ENCODE measurements at regions not wholly inside any gene's neighbourhood (a gene's known extent, or its start where the extent isn't known, plus 50 kb on each side); places are given as distances from the start of the nearest gene placed in this dataset.

- TF ChIP-seq CTCF (IDR thresholded peaks at IDR 0.05) = no peak
Observed at GRCh38 chr13:63455938-63456337, 2040.3 kb upstream of the PCDH20 start.

GRCh38 chr13:63449550-63449949 is 2033.9 kb upstream of the PCDH20 start:
- no peak for TF ChIP-seq CTCF (IDR thresholded peaks at IDR 0.05)

GRCh38 chr13:63448692-63449091 is 2033.0 kb upstream of the PCDH20 start:
- no peak for TF ChIP-seq CTCF (IDR thresholded peaks at IDR 0.05)

- no peak for TF ChIP-seq CTCF (IDR thresholded peaks at IDR 0.05)
Observed at GRCh38 chr13:63446329-63446728, 2030.7 kb upstream of the PCDH20 start.

- TF ChIP-seq CTCF (IDR thresholded peaks at IDR 0.05) = no peak
Observed at GRCh38 chr13:63438951-63439350, 2023.3 kb upstream of the PCDH20 start.

- TF ChIP-seq CTCF (IDR thresholded peaks at IDR 0.05) = no peak
Observed at GRCh38 chr13:63436325-63436668, 2020.6 kb upstream of the PCDH20 start.

GRCh38 chr13:63435667-63436324 is 2020.1 kb upstream of the PCDH20 start:
- no peak for TF ChIP-seq CTCF (IDR thresholded peaks at IDR 0.05)

- no peak for TF ChIP-seq CTCF (IDR thresholded peaks at IDR 0.05)
Observed at GRCh38 chr13:63433546-63434150, 2018.0 kb upstream of the PCDH20 start.

Data from LNCAP (cell line).